GM19351 (cell line): ENCODE measurements at regions not wholly inside any gene's neighbourhood (a gene's known extent, or its start where the extent isn't known, plus 50 kb on each side); places are given as distances from the start of the nearest gene placed in this dataset.

Source experiments
- ATAC-seq: cut with Tn5 transposase; IDR thresholded peaks from one replicate; pipeline ENCODE4 v1.9.1; 2021; ENCODE audit warnings: mild to moderate bottlenecking, moderate library complexity; ENCODE audit not compliant: unreplicated experiment

GRCh38 chr5:74428275-74428674 is 212.3 kb downstream of the ENC1 start:
- ATAC-seq, result no peak

GRCh38 chr5:74426506-74426905 is 214.0 kb downstream of the ENC1 start:
- no peak for ATAC-seq

- ATAC-seq, result no peak
Measured at GRCh38 chr5:74424162-74424868, 216.2 kb downstream of the ENC1 start.

- ATAC-seq, result no peak
Measured at GRCh38 chr5:74423383-74423782, 217.1 kb downstream of the ENC1 start.

- no peak for ATAC-seq
Measured at GRCh38 chr5:74422671-74423070, 217.9 kb downstream of the ENC1 start.

- ATAC-seq, result no peak
Measured at GRCh38 chr5:74422030-74422429, 218.5 kb downstream of the ENC1 start.

- ATAC-seq, result no peak
Measured at GRCh38 chr5:74421377-74421776, 219.2 kb downstream of the ENC1 start.

GRCh38 chr5:74420947-74421346 is 219.6 kb downstream of the ENC1 start:
- no peak for ATAC-seq

GRCh38 chr5:74420220-74420619 is 220.3 kb downstream of the ENC1 start:
- no peak for ATAC-seq

- no peak for ATAC-seq
Measured at GRCh38 chr5:74419468-74419867, 221.1 kb downstream of the ENC1 start.

GRCh38 chr5:74418709-74419108 is 221.8 kb downstream of the ENC1 start:
- no peak for ATAC-seq

GRCh38 chr5:74418261-74418660 is 222.3 kb downstream of the ENC1 start:
- no peak for ATAC-seq

GRCh38 chr5:74415695-74416102 is 224.8 kb downstream of the ENC1 start:
- ATAC-seq, result no peak

- ATAC-seq, result no peak
Measured at GRCh38 chr5:74414228-74414627, 226.3 kb downstream of the ENC1 start.

- no peak for ATAC-seq
Measured at GRCh38 chr5:74413403-74414048, 227.0 kb downstream of the ENC1 start.

- ATAC-seq, result no peak
Measured at GRCh38 chr5:74412066-74412465, 228.5 kb downstream of the ENC1 start.

GRCh38 chr5:74409712-74410111 is 230.8 kb downstream of the ENC1 start:
- ATAC-seq, result no peak

GRCh38 chr5:74409166-74409706 is 231.3 kb downstream of the ENC1 start:
- no peak for ATAC-seq

GRCh38 chr5:74408150-74409043 is 232.1 kb downstream of the ENC1 start:
- no peak for ATAC-seq

GRCh38 chr5:74407701-74408100 is 232.8 kb downstream of the ENC1 start:
- no peak for ATAC-seq

GRCh38 chr5:74406844-74407243 is 233.7 kb downstream of the ENC1 start:
- no peak for ATAC-seq
